ENCODE measurements at regions not wholly inside any gene's neighbourhood (a gene's known extent, or its start where the extent isn't known, plus 50 kb on each side); places are given as distances from the start of the nearest gene placed in this dataset.

- Mint-ChIP-seq H3K27ac (no peak overlapping the region), H3K27me3 (no peaks in the 10 kb centered on the region), H3K4me1 (peaks cover 3% of the 10 kb centered on the region), H3K36me3 (ENCODE audit: low read depth) (peaks cover 86% of the 10 kb centered on the region), H3K9me3 (no peaks in the 10 kb centered on the region), H3K4me3 (no peak overlapping the region)
- intact Hi-C loops (cut with micrococcal nuclease), result no loop called here
- no peak for TF ChIP-seq CTCF (IDR thresholded peaks at IDR 0.05)
- ATAC-seq (ENCODE audit: low read depth), result no peak
- ChIA-PET CTCF (no interaction called here), POLR2A (no interaction called here)
- no peak for DNase-seq
Observed at GRCh38 chr7:149610441-149611011, 112.9 kb upstream of the ZNF746 start.

GRCh38 chr7:149608168-149608567 is 110.6 kb upstream of the ZNF746 start:
- CTCF ChIA-PET, result no interaction called here
- POLR2A ChIA-PET, result no interaction called here
- H3K27ac Mint-ChIP-seq, result no peak overlapping the region
- intact Hi-C loops (cut with micrococcal nuclease), result no loop called here
- no peak for ATAC-seq (ENCODE audit: low read depth)
- H3K4me1 Mint-ChIP-seq, result no peaks in the 10 kb centered on the region
- no peak overlapping the region for H3K4me3 Mint-ChIP-seq
- DNase-seq, result no peak
- no peaks in the 10 kb centered on the region for H3K9me3 Mint-ChIP-seq
- peaks cover 80% of the 10 kb centered on the region for H3K36me3 Mint-ChIP-seq (ENCODE audit: low read depth)
- no peaks in the 10 kb centered on the region for H3K27me3 Mint-ChIP-seq
- TF ChIP-seq CTCF (IDR thresholded peaks at IDR 0.05), result no peak

- POLR2A ChIA-PET, result no interaction called here
- CTCF ChIA-PET, result no interaction called here
- TF ChIP-seq CTCF (IDR thresholded peaks at IDR 0.05), result no peak
- Mint-ChIP-seq H3K27ac (no peak overlapping the region), H3K27me3 (no peaks in the 10 kb centered on the region), H3K9me3 (no peaks in the 10 kb centered on the region), H3K4me1 (no peaks in the 10 kb centered on the region), H3K36me3 (ENCODE audit: low read depth) (peaks cover 78% of the 10 kb centered on the region), H3K4me3 (no peak overlapping the region)
- intact Hi-C loops (cut with micrococcal nuclease), result no loop called here
- ATAC-seq (ENCODE audit: low read depth) (no peak), DNase-seq (no peak)
Observed at GRCh38 chr7:149607683-149608082, 110.1 kb upstream of the ZNF746 start.

- ATAC-seq (ENCODE audit: low read depth), result no peak
- TF ChIP-seq CTCF (IDR thresholded peaks at IDR 0.05), result no peak
- ChIA-PET POLR2A (no interaction called here), CTCF (no interaction called here)
- H3K27ac Mint-ChIP-seq, result no peak overlapping the region
- no peak overlapping the region for H3K4me3 Mint-ChIP-seq
- peaks cover 77% of the 10 kb centered on the region for H3K36me3 Mint-ChIP-seq (ENCODE audit: low read depth)
- no peaks in the 10 kb centered on the region for H3K9me3 Mint-ChIP-seq
- DNase-seq, result no peak
- no peaks in the 10 kb centered on the region for H3K4me1 Mint-ChIP-seq
- intact Hi-C loops (cut with micrococcal nuclease), result no loop called here
- H3K27me3 Mint-ChIP-seq, result no peaks in the 10 kb centered on the region
Observed at GRCh38 chr7:149606826-149607225, 109.2 kb upstream of the ZNF746 start.

GRCh38 chr7:149605696-149606095 is 108.1 kb upstream of the ZNF746 start:
- intact Hi-C loops (cut with micrococcal nuclease), result no loop called here
- DNase-seq (no peak), ATAC-seq (ENCODE audit: low read depth) (no peak)
- CTCF ChIA-PET, result no interaction called here
- H3K4me3 Mint-ChIP-seq, result no peak overlapping the region
- POLR2A ChIA-PET, result interaction anchor here (0.6 kb wide), 1 partner anchor 18 kb away, joined by 5 read pairs; no protein-coding TSS in a partner anchor
- no peak overlapping the region for H3K27ac Mint-ChIP-seq
- H3K36me3 Mint-ChIP-seq (ENCODE audit: low read depth), result peaks cover 74% of the 10 kb centered on the region
- no peak for TF ChIP-seq CTCF (IDR thresholded peaks at IDR 0.05)
- H3K9me3 Mint-ChIP-seq, result no peaks in the 10 kb centered on the region
- peaks cover 9% of the 10 kb centered on the region for H3K4me1 Mint-ChIP-seq
- no peaks in the 10 kb centered on the region for H3K27me3 Mint-ChIP-seq
